ENCODE measurements at regions not wholly inside any gene's neighbourhood (a gene's known extent, or its start where the extent isn't known, plus 50 kb on each side); places are given as distances from the start of the nearest gene placed in this dataset.

GRCh38 chr5:152804179-152804578 lies 399.1 kb upstream of the NMUR2 start:
- H3K4me3 ChIP-seq (replicated peaks in 1 of 3; ENCODE audit: low read depth in 2 of 3, low read length in 3 of 3) = no peak overlapping the region
- Mint-ChIP-seq H3K4me3 (no peak overlapping the region), H3K27me3 (ENCODE audit: low read depth in 3 of 3) (no peaks in the 10 kb centered on the region), H3K36me3 (no peaks in the 10 kb centered on the region), H3K9me3 (peaks cover 0 to 7% (median 2%) of the 10 kb centered on the region in 7 donors), H3K27ac (no peak overlapping the region), H3K4me1 (no peaks in the 10 kb centered on the region)
- no peaks in the 10 kb centered on the region for H3K79me2 ChIP-seq (ENCODE audit: insufficient read depth, low read length)
- no peak overlapping the region for H3K9ac ChIP-seq (ENCODE audit: insufficient read depth, low read length, poor library complexity, severe bottlenecking)
- intact Hi-C loops (cut with micrococcal nuclease) = no loop called here
- H4K20me1 ChIP-seq (ENCODE audit: insufficient read depth, low read length) = no peaks in the 10 kb centered on the region
- no peaks in the 10 kb centered on the region for H3K4me1 ChIP-seq (ENCODE audit: control insufficient read depth in 1 of 2, insufficient read depth in 2 of 2, low read length in 2 of 2)
- H2AFZ ChIP-seq (ENCODE audit: insufficient read depth, low read depth, low read length, poor library complexity, severe bottlenecking) = no peak overlapping the region
- no peak overlapping the region for H3K4me2 ChIP-seq (replicated peaks; ENCODE audit: extremely low read depth, low read length, poor library complexity, severe bottlenecking)
- H3K27me3 ChIP-seq (ENCODE audit: control insufficient read depth in 2 of 2, insufficient read depth in 2 of 2, low read length in 2 of 2) = no peaks in the 10 kb centered on the region
- no peaks in the 10 kb centered on the region for H3K9me3 ChIP-seq (replicated peaks in 1 of 2; ENCODE audit: control insufficient read depth in 1 of 2, insufficient read depth in 1 of 2, low read length in 2 of 2)
- DNase-seq = no peak
- WGBS (ENCODE audit: insufficient coverage) = 86% methylated on average over 1 of the region's 3 CpGs
- no peaks in the 10 kb centered on the region for H3K36me3 ChIP-seq (replicated peaks in 1 of 2; ENCODE audit: control insufficient read depth in 1 of 2, insufficient read depth in 2 of 2, low read length in 2 of 2)
- TF ChIP-seq CTCF (IDR thresholded peaks at IDR 0.05) = no peak
- H3K27ac ChIP-seq (ENCODE audit: low read depth in 1 of 2, low read length in 2 of 2) = no peak overlapping the region

DNA sequence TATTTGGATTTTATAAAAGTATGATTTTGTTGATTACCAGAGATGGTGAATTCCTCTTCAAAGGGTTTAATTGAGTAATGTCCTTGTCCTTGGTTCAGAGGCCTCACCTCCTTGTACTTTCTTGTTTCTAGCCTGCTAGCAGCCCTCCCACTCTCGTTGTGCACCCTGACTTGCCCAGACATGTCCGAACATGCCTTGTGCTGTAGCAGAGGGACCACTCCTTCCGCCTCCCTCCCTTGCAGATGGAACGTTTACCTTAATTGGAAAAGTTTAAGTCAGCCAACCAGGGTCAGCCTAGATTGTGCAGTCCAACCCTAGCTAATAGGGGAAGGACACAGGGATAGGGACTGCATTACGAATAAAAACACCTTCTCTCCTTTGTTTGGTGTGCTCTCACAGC lies 406.9 kb upstream of the NMUR2 start:
- no peaks in the 10 kb centered on the region for H3K27me3 Mint-ChIP-seq (ENCODE audit: low read depth in 3 of 3)

More for the DNA sequence above, 406.9 kb upstream of the NMUR2 start:
- H3K9me3 ChIP-seq (replicated peaks in 1 of 2; ENCODE audit: control insufficient read depth in 1 of 2, insufficient read depth in 1 of 2, low read length in 2 of 2) = peaks cover 5 to 6% of the 10 kb centered on the region in 2 donors
- Mint-ChIP-seq H3K9me3 (peaks cover 2 to 11% (median 4%) of the 10 kb centered on the region in 7 donors), H3K36me3 (no peaks in the 10 kb centered on the region), H3K4me3 (no peak overlapping the region), H3K4me1 (no peaks in the 10 kb centered on the region), H3K27ac (no peak overlapping the region)
- no peaks in the 10 kb centered on the region for H3K27me3 ChIP-seq (ENCODE audit: control insufficient read depth in 2 of 2, insufficient read depth in 2 of 2, low read length in 2 of 2)
- intact Hi-C loops (cut with micrococcal nuclease) = no loop called here
- H3K4me2 ChIP-seq (replicated peaks; ENCODE audit: extremely low read depth, low read length, poor library complexity, severe bottlenecking) = no peak overlapping the region
- H4K20me1 ChIP-seq (ENCODE audit: insufficient read depth, low read length) = no peaks in the 10 kb centered on the region
- no peak overlapping the region for H3K27ac ChIP-seq (ENCODE audit: low read depth in 1 of 2, low read length in 2 of 2)
- no peak overlapping the region for H3K9ac ChIP-seq (ENCODE audit: insufficient read depth, low read length, poor library complexity, severe bottlenecking)
- H2AFZ ChIP-seq (ENCODE audit: insufficient read depth, low read depth, low read length, poor library complexity, severe bottlenecking) = no peak overlapping the region
- WGBS (ENCODE audit: insufficient coverage) = no CpG with 5 or more reads among the region's 5 CpGs
- no peak for DNase-seq
- no peak overlapping the region for H3K4me3 ChIP-seq (replicated peaks in 1 of 3; ENCODE audit: low read depth in 2 of 3, low read length in 3 of 3)
- H3K36me3 ChIP-seq (replicated peaks in 1 of 2; ENCODE audit: control insufficient read depth in 1 of 2, insufficient read depth in 2 of 2, low read length in 2 of 2) = no peaks in the 10 kb centered on the region
- no peak for TF ChIP-seq CTCF (IDR thresholded peaks at IDR 0.05)
- H3K4me1 ChIP-seq (ENCODE audit: control insufficient read depth in 1 of 2, insufficient read depth in 2 of 2, low read length in 2 of 2) = no peaks in the 10 kb centered on the region
- no peaks in the 10 kb centered on the region for H3K79me2 ChIP-seq (ENCODE audit: insufficient read depth, low read length)
